ENCODE measurements at regions not wholly inside any gene's neighbourhood (a gene's known extent, or its start where the extent isn't known, plus 50 kb on each side); places are given as distances from the start of the nearest gene placed in this dataset.

GRCh38 chr16:5326395-5326794 is 228.8 kb upstream of the EEF2KMT start:
- no peak for DNase-seq (ENCODE audit: low spot score)
- ATAC-seq: no peak
- Histone ChIP-seq H2AFZ (no peak overlapping the region), H3K79me2 (replicated peaks; ENCODE audit: insufficient read depth) (no peaks in the 10 kb centered on the region), H3K9me2 (ENCODE audit: insufficient read depth) (peaks cover 11% of the 10 kb centered on the region; the same call in 1 of the 2 replicates), H3K27ac (ENCODE audit: low read depth) (no peak overlapping the region), H4K20me1 (replicated peaks; ENCODE audit: insufficient read depth) (no peaks in the 10 kb centered on the region), H3K36me3 (ENCODE audit: insufficient read depth) (no peaks in the 10 kb centered on the region), H3K4me1 (ENCODE audit: insufficient read depth) (peaks cover 13% of the 10 kb centered on the region), H3K27me3 (ENCODE audit: insufficient read depth) (no peaks in the 10 kb centered on the region), H3K4me2 (no peak overlapping the region), H3K4me3 (no peak overlapping the region), H3F3A (replicated peaks; ENCODE audit: low read depth) (no peaks in the 10 kb centered on the region)
- H3K27me3 Mint-ChIP-seq (ENCODE audit: insufficient read depth, low read depth, poor library complexity): peaks cover 2% of the 10 kb centered on the region
- H3K9me3 Mint-ChIP-seq: peaks cover 21% of the 10 kb centered on the region
- peaks cover 16% of the 10 kb centered on the region for H3K36me3 Mint-ChIP-seq (ENCODE audit: low read depth)
- H3K4me1 Mint-ChIP-seq: peaks cover 33% of the 10 kb centered on the region
- no peak overlapping the region for H3K27ac Mint-ChIP-seq
- H3K4me3 Mint-ChIP-seq: no peak overlapping the region
- no peak for TF ChIP-seq STAT1 (IDR thresholded peaks at IDR 0.05; ENCODE audit: unreplicated experiment)
- no peak for TF ChIP-seq CREB1 (CRISPR knock-in tag; IDR thresholded peaks at IDR 0.05; ENCODE audit: low read depth)
- TF ChIP-seq, protein P1, sequence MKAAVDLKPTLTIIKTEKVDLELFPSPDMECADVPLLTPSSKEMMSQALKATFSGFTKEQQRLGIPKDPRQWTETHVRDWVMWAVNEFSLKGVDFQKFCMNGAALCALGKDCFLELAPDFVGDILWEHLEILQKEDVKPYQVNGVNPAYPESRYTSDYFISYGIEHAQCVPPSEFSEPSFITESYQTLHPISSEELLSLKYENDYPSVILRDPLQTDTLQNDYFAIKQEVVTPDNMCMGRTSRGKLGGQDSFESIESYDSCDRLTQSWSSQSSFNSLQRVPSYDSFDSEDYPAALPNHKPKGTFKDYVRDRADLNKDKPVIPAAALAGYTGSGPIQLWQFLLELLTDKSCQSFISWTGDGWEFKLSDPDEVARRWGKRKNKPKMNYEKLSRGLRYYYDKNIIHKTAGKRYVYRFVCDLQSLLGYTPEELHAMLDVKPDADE (IDR thresholded peaks at IDR 0.05): no peak
- TF ChIP-seq EZH2phosphoT487 (IDR thresholded peaks at IDR 0.05; ENCODE audit: unreplicated experiment): no peak
- no peak for TF ChIP-seq NANOG (IDR thresholded peaks at IDR 0.05; ENCODE audit: borderline replicate concordance)
- TF ChIP-seq POLR2AphosphoS5 (IDR thresholded peaks at IDR 0.05; ENCODE audit: low read depth): no peak
- TF ChIP-seq, protein P2, sequence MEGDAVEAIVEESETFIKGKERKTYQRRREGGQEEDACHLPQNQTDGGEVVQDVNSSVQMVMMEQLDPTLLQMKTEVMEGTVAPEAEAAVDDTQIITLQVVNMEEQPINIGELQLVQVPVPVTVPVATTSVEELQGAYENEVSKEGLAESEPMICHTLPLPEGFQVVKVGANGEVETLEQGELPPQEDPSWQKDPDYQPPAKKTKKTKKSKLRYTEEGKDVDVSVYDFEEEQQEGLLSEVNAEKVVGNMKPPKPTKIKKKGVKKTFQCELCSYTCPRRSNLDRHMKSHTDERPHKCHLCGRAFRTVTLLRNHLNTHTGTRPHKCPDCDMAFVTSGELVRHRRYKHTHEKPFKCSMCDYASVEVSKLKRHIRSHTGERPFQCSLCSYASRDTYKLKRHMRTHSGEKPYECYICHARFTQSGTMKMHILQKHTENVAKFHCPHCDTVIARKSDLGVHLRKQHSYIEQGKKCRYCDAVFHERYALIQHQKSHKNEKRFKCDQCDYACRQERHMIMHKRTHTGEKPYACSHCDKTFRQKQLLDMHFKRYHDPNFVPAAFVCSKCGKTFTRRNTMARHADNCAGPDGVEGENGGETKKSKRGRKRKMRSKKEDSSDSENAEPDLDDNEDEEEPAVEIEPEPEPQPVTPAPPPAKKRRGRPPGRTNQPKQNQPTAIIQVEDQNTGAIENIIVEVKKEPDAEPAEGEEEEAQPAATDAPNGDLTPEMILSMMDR (conservative IDR thresholded peaks at IDR 0.05; ENCODE audit: low read depth in 2 of 2): no peak
- TF ChIP-seq ZNF331 (CRISPR knock-in tag; IDR thresholded peaks at IDR 0.05; ENCODE audit: low read depth): no peak
- TF ChIP-seq ZNF462 (CRISPR knock-in tag; IDR thresholded peaks at IDR 0.05): no peak
- TF ChIP-seq JUNB (IDR thresholded peaks at IDR 0.05; ENCODE audit: unreplicated experiment): no peak
- no peak for TF ChIP-seq ZNF114 (CRISPR knock-in tag; IDR thresholded peaks at IDR 0.05)
- TF ChIP-seq REST (IDR thresholded peaks at IDR 0.05; ENCODE audit: unreplicated experiment): no peak
- no peak for TF ChIP-seq EZH2 (IDR thresholded peaks at IDR 0.05; ENCODE audit: low read depth, unreplicated experiment)
